ENCODE measurements at regions not wholly inside any gene's neighbourhood (a gene's known extent, or its start where the extent isn't known, plus 50 kb on each side); places are given as distances from the start of the nearest gene placed in this dataset.
"Not testable (repeated sequence)": the region's sequence is repeated elsewhere in the genome, so short reads cannot be mapped to it uniquely, and the experiment has no call there.

DNA sequence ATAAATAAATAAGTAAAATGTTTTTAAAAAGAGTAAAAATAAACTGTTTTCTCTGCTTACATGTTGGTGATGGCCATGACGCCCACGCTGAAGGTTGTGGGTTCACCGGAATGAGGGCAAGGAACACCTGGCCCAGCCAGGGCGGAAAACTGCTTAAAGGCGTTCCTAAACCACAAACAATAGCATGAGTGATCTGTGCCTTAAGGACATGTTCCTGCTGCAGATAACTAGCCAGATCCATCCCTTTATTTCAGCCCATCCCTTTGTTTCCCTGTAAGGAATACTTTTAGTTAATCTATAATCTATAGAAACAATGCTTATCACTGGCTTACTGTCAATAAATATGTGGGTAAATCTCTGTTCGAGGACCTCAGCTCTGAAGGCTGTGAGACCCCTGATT lies 63.3 kb upstream of the CEP78 start:
- not testable (repeated sequence) for DNase-seq (ENCODE audit: low read depth in 4 of 4, low spot score in 1 of 4)

DNA sequence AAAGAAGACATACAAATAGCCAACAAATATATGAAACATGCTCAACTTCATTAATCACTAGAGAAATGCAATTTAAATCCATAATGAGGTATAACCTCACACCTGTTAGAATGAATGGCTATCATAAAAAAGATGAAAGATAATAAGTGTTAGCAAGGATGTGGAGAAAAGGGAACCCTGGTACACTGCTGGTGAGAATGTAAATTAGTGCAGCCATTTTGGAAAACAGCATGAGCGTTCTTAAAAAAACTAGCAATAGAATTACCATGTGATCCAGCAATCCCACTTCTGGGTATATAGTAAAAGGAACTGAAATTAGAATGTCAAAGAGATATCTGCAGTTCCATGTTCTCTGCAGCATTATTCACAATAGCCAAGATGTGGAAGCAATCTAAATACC lies 64.2 kb upstream of the CEP78 start:
- DNase-seq (ENCODE audit: low read depth in 4 of 4, low spot score in 1 of 4): no peak

DNA sequence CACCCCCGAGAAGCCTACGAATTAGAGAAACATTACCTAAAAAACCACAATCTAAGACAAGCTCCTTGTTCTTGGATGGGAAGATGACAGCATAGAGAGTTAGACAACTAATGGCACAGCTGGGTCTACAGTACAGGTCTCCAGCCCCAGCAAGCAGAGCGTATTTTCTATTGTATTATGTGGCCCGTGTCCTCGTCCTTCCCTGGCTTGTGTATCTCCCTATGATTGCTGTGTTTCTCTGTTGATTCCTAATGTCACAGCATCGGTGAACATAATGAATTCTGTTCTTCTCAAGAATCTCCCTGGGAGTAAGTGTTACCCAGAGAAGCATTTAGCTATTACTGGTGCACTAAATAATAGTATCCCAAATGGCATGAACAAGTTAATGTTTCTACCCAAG lies 66.8 kb upstream of the CEP78 start:
- no peak for DNase-seq (ENCODE audit: low read depth in 4 of 4, low spot score in 1 of 4)

DNA sequence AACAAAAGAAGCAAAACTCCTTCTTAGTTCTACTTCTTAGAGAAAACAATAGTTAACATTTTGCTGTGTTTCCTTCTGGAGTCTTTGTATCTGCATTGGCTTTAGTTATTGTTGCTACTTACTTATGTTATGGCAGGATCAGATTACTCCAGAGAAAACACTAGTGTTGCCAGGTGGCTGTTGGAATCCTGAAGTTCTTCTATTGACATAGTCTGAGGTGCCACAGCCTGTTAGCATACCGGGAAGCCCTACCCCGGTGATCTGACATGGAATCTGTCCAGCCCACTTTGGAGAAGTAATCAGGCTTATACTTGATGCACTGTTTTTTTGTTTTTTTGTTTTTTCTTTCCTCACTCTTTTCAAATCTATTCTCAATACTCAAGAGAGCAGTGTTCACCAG lies 68.5 kb upstream of the CEP78 start:
- no peak for DNase-seq (ENCODE audit: low read depth in 4 of 4, low spot score in 1 of 4)

DNA sequence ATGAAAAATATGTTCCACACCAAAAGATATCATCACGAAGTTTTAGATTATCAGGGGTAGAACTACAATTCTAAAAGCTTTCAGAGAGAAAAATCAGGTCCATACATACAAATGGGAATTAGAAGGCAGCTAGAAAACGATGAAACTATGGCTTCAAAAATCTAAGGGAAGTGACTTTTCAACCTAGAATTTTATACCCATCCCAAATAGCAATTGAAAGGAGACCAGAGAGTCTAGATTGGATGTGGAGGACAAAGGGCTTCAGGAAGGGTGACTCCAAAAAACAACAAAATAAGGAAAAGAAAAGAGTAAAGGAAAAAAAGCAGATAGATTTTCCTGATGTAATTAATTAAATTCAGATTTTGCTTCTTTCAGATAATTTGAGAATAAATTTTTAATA lies 72.0 kb upstream of the CEP78 start:
- no peak for DNase-seq (ENCODE audit: low read depth in 4 of 4, low spot score in 1 of 4)

DNA sequence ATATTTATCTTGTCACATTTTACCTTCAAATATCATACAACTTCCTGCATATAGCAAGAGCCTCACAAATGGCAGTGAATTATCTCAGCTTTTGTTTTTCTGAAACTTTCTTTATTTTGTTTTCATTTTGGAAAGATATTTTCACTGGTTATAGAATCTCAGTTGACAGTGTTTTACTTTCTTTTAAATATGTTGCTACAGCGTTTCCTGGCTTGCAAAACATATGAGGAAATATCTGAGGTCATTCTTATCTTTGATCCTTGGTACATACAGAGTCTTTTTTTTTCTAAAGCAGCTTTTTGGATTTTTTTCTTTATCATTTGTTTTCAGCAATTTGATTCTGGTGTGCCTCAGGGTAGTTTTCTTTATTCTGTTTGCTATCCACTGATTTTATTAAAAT lies 77.6 kb upstream of the CEP78 start:
- no peak for DNase-seq (ENCODE audit: low read depth in 4 of 4, low spot score in 1 of 4)

DNA sequence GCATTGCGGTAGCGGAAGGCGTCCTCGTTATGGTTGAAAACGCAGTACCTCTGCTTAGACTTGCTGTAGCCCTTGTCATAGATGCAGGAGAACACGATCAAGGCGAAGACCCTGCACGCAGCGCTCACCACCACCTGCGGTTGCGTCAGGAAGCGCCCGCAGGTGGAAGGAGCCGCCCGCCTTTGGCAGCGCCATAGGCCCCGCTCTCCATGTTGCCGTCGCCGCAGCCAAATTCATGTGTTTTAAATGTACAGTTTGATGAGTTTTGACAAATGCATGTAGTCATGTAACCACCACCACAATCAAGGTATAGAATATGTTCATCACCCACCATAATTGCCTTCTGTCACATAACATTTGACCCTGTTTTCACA lies 84.9 kb upstream of the CEP78 start:
- no peak for DNase-seq (ENCODE audit: low read depth in 4 of 4, low spot score in 1 of 4)

DNA sequence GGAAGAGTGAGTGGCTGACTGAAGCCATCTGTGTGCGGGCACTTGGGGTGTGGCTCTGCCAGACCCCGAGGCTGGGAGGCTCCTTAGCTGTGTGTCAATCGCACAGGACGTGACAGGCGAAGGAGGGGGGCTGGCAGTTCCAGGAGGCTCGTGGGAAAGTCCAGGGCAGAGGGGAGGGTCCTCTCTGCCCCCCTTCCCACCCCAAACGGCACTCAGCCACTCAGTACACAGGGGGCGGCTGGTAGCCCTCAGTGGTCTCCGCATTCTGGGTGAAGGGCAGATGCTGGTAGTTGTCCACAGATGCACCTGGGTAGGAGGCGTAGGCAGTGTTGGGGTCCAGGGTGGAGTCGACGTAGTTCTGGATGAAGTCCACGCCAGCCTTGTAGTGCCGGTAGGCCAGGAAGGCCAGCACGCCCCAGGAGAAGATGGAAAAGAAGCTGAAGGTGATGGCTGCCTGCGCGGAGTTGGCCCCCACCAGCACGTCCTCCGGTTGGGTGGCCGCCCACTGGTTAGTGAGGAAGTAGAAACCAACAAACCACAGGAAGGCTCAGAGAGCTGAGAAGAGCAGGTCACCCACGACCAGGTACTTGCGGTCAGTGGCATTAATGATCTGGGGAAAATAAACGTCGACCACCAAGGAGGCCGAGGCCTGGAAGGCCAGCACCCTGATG lies 85.4 kb upstream of the CEP78 start:
- no peak for DNase-seq (ENCODE audit: low read depth in 4 of 4, low spot score in 1 of 4)

DNA sequence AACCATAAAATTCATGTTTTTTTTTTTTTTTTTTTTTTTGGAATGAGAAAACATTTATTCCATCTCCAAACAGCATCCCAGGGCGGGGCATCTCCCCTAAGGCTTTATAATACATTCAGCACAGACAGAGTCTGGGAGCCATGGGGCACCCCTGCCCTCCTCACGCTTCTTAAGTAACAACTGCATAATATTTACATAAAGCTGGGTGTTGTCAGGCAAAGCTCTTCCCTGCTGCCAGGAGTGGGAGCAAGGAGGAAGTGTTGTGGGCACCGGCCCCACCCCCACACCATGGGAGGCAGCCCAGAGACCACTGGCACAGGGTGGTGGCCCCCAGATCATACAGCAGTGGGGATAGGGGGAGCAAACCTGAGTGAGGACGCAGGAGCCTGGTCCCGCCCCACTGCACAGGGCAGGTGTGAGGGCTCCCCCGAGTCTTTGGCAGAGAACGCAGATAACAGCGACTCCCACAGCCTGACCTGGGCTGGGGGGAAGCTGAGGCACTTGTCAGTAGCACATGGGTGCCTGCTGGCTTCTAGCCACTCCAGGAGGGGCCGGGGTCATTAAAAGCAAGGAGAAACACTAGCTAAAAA lies 86.1 kb upstream of the CEP78 start:
- DNase-seq (ENCODE audit: low read depth in 4 of 4, low spot score in 1 of 4): no peak

DNA sequence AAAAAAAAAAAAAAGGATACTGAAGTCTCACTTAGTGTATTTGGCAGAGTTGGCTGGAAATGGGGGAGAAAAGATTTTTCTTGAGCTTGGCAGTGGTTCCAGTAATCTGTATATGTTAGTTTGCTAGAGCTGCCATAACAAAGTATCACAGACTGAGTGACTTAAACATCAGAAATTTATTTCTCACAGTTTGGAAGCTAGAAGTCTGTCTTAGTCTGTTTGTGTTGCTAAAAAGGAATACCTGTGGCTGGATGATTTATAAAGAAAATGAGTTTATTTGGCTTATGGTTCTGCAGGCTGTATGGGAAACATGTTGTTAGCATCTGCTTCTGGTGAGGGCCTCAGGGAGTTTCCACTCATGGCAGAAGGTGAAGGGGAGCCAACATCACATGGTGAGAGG lies 89.6 kb upstream of the CEP78 start:
- no peak for DNase-seq (ENCODE audit: low read depth in 4 of 4, low spot score in 1 of 4)

DNA sequence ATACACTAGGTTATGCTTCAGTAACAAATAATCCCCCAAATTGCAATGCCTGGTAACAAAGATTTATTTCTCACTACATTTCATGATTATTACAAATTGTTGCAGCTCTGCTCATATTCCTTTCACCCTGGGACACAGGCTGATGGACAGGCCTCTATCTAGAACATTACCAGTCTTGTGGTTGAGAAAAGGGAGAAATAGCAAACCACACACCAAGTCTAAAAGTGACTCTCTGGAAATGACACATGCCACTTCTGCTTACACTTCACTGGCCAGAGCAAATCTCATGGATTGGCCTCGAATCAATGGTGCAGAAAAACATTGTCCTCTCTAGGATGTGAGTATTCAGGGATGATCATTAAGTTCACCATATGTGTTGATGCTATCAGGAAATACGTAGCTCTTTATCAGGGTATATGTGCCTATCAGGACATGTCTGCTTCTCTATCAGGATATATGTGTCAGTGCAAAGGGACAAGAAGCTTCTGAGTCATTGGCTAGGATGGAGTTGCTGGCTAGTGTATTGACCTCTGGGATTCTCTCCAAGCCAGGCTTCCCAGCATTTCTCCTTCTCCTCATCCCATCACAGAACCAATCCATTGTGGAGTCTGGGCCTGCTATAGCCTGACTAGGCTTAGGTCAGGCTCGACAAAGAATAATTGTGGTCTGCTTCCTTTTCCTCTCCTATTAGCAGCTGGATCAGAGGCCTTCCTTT lies 91.1 kb upstream of the CEP78 start:
- DNase-seq (ENCODE audit: low read depth in 4 of 4, low spot score in 1 of 4): no peak

DNA sequence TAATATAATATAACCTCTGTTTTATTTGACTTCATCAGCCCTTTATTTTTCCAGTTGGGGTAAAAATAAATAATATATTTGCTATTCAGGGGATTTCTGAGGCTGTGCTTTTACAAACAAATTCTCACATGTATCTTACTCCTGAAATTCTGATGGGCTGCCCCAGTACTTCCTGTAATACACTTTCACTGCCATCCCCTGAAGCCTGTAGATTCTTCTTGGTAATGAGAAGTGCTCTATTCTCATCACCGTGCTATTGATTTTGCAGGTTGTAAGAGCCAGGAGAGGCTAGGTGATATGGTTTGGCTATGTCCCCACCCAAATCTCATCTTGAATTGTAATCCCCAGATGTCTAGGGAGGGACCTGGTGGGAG lies 91.9 kb upstream of the CEP78 start:
- no peak for DNase-seq (ENCODE audit: low read depth in 4 of 4, low spot score in 1 of 4)

DNA sequence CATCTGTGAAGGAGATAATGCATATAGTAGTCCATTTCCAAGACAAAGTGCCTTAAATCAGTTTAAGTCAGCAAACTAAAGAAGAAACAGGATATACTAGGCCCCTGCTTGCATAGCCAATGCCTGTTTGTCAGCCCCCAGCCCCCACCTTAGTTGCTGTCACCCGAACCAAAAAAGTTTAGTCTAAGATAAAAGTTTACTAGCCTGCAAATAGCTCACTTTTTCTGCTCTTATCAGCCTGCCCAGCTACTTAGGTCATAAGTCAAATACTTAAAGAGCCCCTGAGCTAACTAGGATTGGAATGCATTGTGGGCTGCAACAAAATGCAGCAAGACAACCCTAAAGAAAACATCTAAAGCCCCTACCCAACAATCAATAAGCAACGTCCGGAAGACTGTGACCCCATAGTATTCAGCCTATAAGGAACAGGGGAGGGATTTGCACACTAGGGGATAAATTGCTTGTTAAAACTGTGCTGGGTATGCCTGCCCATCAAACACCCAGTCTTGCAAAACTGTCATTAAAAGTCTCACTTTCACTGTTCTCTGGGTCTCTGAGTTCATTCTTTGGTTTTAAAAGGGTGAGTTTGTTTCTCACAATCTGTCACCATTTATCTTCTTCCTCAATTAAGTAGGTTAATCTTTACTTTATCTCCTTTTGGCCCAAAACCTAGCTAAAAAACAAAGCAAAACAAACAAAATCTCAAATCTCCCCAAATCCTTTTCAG lies 92.4 kb upstream of the CEP78 start:
- DNase-seq (ENCODE audit: low read depth in 4 of 4, low spot score in 1 of 4): no peak

DNA sequence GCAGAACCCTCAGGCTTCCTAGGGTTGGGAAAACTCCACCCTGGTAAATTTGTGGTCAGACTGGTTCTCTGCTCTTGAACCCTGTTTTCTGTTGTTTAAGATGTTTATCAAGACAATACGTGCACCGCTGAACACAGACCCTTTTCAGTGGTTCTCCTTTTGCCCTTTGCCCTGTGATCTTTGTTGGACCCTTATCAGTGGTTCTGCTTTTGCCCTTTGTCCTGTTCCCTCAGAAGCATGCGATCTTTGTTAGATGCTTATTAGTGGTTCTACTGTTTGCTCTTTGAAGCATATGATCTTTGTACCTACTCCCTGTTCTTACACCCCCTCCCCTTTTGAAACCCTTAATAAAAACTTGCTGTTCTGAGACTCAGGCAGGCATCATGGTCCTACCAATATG lies 93.6 kb upstream of the CEP78 start:
- DNase-seq (ENCODE audit: low read depth in 4 of 4, low spot score in 1 of 4): not testable (repeated sequence)

DNA sequence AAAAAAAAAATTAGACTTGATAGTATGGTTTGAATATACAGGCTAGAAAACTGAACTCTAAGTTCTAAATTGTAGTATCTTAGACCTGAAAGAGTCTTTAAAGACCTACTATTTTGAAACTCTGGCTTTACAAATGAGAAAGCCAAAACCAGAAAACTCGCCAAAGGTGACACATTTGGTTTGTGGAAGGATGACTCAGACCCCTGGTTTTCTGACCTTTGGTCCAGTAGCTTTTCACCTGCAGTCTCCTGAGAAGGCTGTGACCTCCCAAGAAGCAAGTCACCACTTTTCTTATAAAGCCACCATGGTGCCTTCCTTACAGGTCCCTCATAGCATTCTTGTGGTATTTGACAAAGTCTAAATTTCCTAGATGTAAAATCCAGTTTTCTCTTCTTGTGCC lies 102.1 kb upstream of the CEP78 start:
- DNase-seq (ENCODE audit: low read depth in 4 of 4, low spot score in 1 of 4): no peak

DNA sequence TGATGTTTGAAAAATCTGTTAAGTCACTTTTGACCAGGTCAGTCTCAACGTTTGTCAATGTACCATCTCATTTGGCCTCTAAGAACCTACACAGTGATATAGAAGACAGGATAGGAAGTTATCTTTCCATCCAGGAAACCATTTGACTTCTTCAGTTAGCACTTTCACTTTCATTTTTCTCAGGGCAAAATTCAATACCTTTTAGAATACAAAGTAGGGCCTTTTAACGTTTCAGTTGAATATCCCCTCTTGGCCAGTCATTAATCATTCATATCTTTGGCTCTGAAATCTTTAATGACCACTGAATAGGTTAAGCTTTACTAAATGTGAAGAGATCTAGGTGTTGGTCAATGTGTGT lies 101.1 kb upstream of the GNAQ start:
- DNase-seq (ENCODE audit: low read depth in 4 of 4, low spot score in 1 of 4): no peak

DNA sequence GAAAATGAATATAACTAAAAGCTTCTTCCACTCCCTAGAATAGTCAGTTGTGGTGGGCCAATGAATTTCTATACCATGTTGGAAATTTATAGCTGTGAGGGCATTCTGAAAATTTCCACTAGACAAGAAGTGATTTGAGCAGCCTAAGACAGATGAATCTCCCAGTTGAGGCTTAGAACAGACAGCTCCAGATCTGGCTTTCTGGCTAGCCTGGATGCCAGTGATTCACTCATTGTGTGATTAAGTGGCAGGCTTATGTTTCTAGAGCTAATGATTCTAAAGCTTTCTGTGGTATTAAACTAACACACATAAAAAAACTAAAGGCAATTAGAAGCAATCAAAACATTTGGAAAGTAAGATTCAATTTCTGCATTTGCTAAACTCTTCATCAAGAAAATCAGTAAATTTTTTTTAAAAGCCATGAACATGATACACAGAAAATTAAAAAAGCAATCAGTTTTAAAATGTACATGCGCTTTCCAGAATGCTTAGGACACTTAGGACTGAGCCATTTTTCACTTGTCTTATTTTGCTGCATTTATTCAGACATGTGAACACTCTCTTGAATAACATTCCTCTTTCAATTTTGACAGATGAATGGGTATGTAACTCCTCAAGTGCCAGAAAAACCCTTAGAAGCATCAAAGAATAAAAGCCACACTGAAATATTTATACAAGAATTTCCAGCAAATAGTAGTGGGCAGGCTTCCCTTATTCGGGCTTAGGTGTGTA lies 100.5 kb upstream of the GNAQ start:
- DNase-seq (ENCODE audit: low read depth in 4 of 4, low spot score in 1 of 4): no peak

DNA sequence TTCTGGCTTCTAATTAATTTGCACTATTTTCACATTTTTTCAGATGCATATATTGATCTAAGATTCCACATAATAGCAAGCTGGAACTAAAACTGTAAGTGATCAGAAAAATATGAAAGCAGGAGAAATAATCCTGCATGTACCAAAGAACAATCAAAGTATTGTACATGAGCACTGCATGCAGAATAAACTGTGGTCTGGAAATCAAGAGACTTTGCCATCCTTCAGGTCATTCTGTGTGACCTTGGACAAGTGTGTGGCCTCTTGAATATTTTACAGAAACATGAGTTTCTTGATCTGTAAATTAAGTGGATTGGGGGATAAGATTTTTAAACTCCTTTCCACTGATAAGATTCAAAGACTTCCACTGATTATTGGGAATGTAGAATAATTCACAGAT lies 99.2 kb upstream of the GNAQ start:
- DNase-seq (ENCODE audit: low read depth in 4 of 4, low spot score in 1 of 4): no peak

DNA sequence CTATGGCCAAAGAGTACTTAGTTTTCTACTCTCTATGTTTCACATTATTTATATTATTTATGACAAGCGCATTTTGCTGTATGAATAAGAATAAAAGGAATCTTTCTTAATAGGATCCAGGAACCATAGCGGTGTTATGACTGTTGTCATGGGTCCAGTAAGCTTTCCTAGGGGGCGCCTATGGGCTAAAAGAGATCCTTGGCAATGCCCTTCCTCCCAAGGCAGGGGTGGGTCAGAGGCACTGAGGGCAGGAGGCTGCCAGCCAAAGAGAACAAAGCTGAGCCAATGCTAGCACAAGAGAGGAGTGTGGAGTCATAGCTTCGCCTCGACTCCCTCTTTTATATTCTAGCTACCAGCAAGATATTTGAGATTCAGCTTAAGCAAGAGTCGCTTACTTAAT lies 98.4 kb upstream of the GNAQ start:
- no peak for DNase-seq (ENCODE audit: low read depth in 4 of 4, low spot score in 1 of 4)

DNA sequence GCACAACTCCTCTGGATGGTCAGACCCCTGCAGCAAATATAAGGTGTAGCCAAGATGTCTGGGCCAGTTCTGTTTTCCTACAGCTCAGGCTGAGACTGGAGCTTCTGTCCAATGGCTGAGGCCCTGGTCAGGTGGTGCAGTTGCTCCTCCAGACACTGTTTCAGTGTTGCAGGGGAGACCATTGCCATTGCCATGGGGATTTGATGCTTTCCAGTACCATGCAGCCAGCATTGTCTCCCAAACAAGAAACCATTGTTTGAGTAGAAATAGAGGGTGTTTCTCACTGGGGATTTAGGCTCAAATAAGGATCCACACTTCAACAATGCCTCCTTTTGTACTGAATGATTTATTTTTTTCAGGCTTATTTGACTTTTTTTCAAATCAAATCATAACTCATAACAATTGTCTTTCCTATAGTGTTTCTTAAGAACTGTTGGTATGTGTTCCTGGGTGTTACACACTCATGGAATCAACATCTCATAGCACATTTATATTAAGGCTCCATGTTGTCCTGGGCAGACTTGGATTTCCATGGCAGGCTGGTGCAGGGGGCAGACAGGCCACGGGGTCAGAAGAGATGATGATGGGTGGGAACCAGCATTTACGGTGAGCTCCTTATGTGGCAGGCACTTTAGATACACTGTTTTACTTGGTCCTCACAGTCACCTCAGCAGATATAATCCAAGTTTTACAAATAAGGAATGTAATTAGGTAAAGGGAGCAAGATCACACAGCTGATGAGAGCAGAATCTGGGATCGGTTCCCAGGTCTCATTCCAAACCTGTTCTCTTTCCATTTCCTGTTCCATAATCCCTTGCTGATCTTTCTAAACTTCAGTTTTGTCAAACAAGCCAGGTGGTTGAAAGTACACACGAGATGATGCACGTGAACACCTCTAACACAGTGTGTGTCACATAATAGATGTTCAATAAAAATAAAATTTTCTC lies 95.9 kb upstream of the GNAQ start:
- DNase-seq (ENCODE audit: low read depth in 4 of 4, low spot score in 1 of 4): no peak

DNA sequence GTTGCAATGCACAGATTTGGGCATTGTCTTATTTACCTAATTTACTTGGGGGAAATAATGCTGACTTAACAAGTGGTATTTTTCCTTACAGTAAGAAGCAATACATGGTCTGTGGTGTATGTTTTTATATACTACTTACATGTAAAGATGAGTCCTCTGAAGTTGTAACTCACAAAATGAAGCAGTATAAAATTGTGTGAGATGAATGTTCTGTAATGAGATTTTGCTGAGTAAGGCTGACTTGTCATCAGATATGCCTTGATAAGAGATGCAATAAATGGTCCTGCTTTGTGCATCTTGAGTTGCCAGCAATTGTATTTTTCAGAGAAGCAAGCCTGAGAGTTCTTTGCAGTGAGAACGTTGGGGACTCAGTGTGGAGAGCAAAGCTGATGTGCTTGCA lies 92.2 kb upstream of the GNAQ start:
- DNase-seq (ENCODE audit: low read depth in 4 of 4, low spot score in 1 of 4): no peak
